ENCODE measurements at regions not wholly inside any gene's neighbourhood (a gene's known extent, or its start where the extent isn't known, plus 50 kb on each side); places are given as distances from the start of the nearest gene placed in this dataset.

DNA sequence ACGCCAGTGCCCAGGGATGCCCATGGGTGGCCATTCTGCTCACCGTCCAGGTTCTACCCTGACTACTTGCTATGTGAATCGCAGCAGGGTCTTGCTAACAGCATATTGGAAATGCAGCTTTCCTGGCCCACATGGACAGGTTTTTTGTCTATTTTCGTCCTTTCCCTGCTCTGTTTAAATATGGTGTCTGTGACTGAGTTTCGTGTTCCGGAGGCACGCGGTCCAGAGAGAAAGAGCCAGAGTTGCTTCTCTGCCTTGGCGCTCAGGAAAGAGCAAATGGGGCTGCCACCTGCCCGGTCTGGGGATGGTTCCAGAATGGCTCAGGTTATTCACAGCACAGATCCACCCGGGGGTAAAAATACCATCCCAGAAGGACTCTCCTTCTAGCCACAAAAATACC lies 456.2 kb downstream of the BCL11A start:
- H3K4me1 ChIP-seq (ENCODE audit: insufficient read depth), result no peaks in the 10 kb centered on the region
- TF ChIP-seq EZH2phosphoT487 (IDR thresholded peaks at IDR 0.05; ENCODE audit: insufficient read depth, low read depth) (no peak), EZH2 (IDR thresholded peaks at IDR 0.05; ENCODE audit: insufficient read depth, poor library complexity, severe bottlenecking) (no peak)
- no peaks in the 10 kb centered on the region for H4K20me1 ChIP-seq (ENCODE audit: insufficient read depth)
- no peaks in the 10 kb centered on the region for H3F3A ChIP-seq (ENCODE audit: insufficient read depth)
- no peak overlapping the region for H2AFZ ChIP-seq
- in situ Hi-C loops (cut with MboI), result no loop called here
- H3K9me2 ChIP-seq (ENCODE audit: insufficient read depth), result no peaks in the 10 kb centered on the region
- H3K79me2 ChIP-seq (ENCODE audit: insufficient read depth), result no peaks in the 10 kb centered on the region
- H3K4me3 ChIP-seq, result no peak overlapping the region
- H3K9me3 ChIP-seq (ENCODE audit: low read depth), result no peaks in the 10 kb centered on the region
- no peak overlapping the region for H3K9ac ChIP-seq
- no peak overlapping the region for H3K27ac ChIP-seq
- H3K36me3 ChIP-seq (ENCODE audit: low read depth), result no peaks in the 10 kb centered on the region
- WGBS, 2 experiments (ENCODE audit: low coverage in 1 of 2, low lambda C conversion rate in 2 of 2, missing lambda C conversion rate in 2 of 2), result 44 to 48% methylated on average over 11 of the region's 11 CpGs
- H3K27me3 ChIP-seq (replicated peaks; ENCODE audit: insufficient read depth), result no peaks in the 10 kb centered on the region
- no peak overlapping the region for H3K4me2 ChIP-seq (ENCODE audit: unreplicated experiment)
- DNase-seq, result no peak

DNA sequence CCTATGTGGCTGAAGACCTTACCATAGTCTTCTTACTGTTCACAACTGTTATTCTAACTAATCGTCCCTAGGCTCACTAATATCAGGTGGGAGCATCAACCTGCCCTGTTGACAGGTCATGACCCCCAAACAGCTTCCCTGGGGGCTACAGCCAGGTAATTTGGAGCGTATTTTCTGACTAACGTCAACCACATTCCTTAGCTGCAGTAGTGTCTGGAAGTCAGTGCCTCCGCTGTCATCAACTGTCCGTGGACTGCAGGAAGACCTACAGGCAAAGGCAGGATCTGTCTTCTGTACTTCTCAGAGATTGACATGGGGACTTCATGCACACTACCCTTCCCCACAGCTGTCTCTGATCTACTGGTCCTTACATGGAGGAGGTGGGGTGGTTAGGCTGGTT lies 456.9 kb downstream of the BCL11A start:
- no peak overlapping the region for H3K27ac ChIP-seq
- TF ChIP-seq EZH2 (IDR thresholded peaks at IDR 0.05; ENCODE audit: insufficient read depth, poor library complexity, severe bottlenecking) (no peak), EZH2phosphoT487 (IDR thresholded peaks at IDR 0.05; ENCODE audit: insufficient read depth, low read depth) (no peak)
- no peaks in the 10 kb centered on the region for H3K27me3 ChIP-seq (replicated peaks; ENCODE audit: insufficient read depth)
- H3K4me1 ChIP-seq (ENCODE audit: insufficient read depth), result no peaks in the 10 kb centered on the region
- no peak overlapping the region for H3K4me2 ChIP-seq (ENCODE audit: unreplicated experiment)
- no peaks in the 10 kb centered on the region for H3K79me2 ChIP-seq (ENCODE audit: insufficient read depth)
- 27 to 38% methylated on average over 5 of the region's 5 CpGs for WGBS, 2 experiments (ENCODE audit: low coverage in 1 of 2, low lambda C conversion rate in 2 of 2, missing lambda C conversion rate in 2 of 2)
- no peaks in the 10 kb centered on the region for H3K36me3 ChIP-seq (ENCODE audit: low read depth)
- no peak overlapping the region for H2AFZ ChIP-seq
- H3K9me2 ChIP-seq (ENCODE audit: insufficient read depth), result no peaks in the 10 kb centered on the region
- DNase-seq, result no peak
- in situ Hi-C loops (cut with MboI), result no loop called here
- no peaks in the 10 kb centered on the region for H3K9me3 ChIP-seq (ENCODE audit: low read depth)
- no peaks in the 10 kb centered on the region for H3F3A ChIP-seq (ENCODE audit: insufficient read depth)
- H4K20me1 ChIP-seq (ENCODE audit: insufficient read depth), result no peaks in the 10 kb centered on the region
- H3K4me3 ChIP-seq, result no peak overlapping the region
- H3K9ac ChIP-seq, result no peak overlapping the region

DNA sequence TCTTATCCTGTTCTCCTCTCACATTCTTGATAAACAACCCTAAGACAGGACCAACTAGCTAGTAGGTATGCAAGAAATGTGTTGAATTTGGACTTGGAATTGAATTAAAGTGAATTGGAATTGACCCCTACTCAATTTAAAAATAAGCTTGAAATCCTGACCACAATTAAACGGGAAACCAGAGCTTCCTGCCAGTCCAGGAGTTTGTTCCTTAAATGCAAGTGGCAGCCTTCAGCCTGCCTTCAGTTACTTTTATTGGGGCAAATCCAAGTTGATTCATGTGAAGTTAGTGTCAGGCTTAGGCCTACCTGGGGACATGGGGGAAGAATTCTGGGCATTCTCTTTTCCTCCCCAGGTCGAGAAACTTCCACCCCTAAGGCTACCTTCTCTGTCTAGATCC lies 457.6 kb downstream of the BCL11A start:
- no peak for TF ChIP-seq EZH2phosphoT487 (IDR thresholded peaks at IDR 0.05; ENCODE audit: insufficient read depth, low read depth)
- no peak for TF ChIP-seq EZH2 (IDR thresholded peaks at IDR 0.05; ENCODE audit: insufficient read depth, poor library complexity, severe bottlenecking)
- H3F3A ChIP-seq (ENCODE audit: insufficient read depth), result no peaks in the 10 kb centered on the region
- H3K9me2 ChIP-seq (ENCODE audit: insufficient read depth), result no peaks in the 10 kb centered on the region
- H3K4me2 ChIP-seq (ENCODE audit: unreplicated experiment), result no peak overlapping the region
- DNase-seq, result no peak
- WGBS, 2 experiments (ENCODE audit: low coverage in 1 of 2, low lambda C conversion rate in 2 of 2, missing lambda C conversion rate in 2 of 2), result 18 to 19% methylated on average over 2 of the region's 2 CpGs
- no peaks in the 10 kb centered on the region for H3K79me2 ChIP-seq (ENCODE audit: insufficient read depth)
- H3K9me3 ChIP-seq (ENCODE audit: low read depth), result no peaks in the 10 kb centered on the region
- no peaks in the 10 kb centered on the region for H4K20me1 ChIP-seq (ENCODE audit: insufficient read depth)
- H3K36me3 ChIP-seq (ENCODE audit: low read depth), result no peaks in the 10 kb centered on the region
- H3K9ac ChIP-seq, result no peak overlapping the region
- in situ Hi-C loops (cut with MboI), result no loop called here
- H3K4me3 ChIP-seq, result no peak overlapping the region
- no peak overlapping the region for H2AFZ ChIP-seq
- H3K27ac ChIP-seq, result no peak overlapping the region
- no peaks in the 10 kb centered on the region for H3K4me1 ChIP-seq (ENCODE audit: insufficient read depth)
- no peaks in the 10 kb centered on the region for H3K27me3 ChIP-seq (replicated peaks; ENCODE audit: insufficient read depth)

DNA sequence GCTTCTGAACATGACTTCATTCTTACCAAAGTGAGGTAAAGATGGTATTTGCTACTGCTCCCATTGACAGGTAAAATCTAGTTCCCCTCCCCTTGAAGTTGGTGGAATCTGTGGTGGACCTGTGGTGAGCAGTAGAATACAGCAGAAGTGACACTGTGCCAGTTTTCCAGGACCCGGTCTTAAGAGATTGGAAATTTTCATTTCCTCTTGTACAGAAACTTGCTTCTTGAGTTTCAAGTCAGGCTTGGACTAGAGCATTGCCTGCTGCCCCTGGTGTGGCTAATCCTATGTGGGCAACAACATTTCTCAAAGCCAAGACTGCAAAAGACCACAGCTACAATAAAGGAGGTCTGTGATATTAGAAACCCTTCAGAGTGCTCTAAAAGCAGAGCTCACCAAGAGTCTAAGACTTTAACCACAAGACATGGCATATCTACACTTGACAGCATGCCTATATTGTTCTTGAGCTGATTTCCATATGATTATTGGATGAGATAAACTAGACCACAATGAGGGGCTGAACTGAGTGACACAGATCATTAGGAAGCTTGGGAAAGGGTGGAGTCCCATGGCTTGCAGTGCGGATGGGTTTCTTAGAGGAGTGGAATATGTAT lies 458.1 kb downstream of the BCL11A start:
- no peak overlapping the region for H2AFZ ChIP-seq
- H3K4me3 ChIP-seq, result no peak overlapping the region
- H3K36me3 ChIP-seq (ENCODE audit: low read depth), result no peaks in the 10 kb centered on the region
- DNase-seq, result no peak
- no peak overlapping the region for H3K27ac ChIP-seq
- no peaks in the 10 kb centered on the region for H3K4me1 ChIP-seq (ENCODE audit: insufficient read depth)
- in situ Hi-C loops (cut with MboI), result no loop called here
- H3F3A ChIP-seq (ENCODE audit: insufficient read depth), result no peaks in the 10 kb centered on the region
- H3K79me2 ChIP-seq (ENCODE audit: insufficient read depth), result no peaks in the 10 kb centered on the region
- H3K9ac ChIP-seq, result no peak overlapping the region
- H3K27me3 ChIP-seq (replicated peaks; ENCODE audit: insufficient read depth), result no peaks in the 10 kb centered on the region
- H3K9me3 ChIP-seq (ENCODE audit: low read depth), result no peaks in the 10 kb centered on the region
- no peaks in the 10 kb centered on the region for H4K20me1 ChIP-seq (ENCODE audit: insufficient read depth)
- 42 to 55% methylated on average over 2 of the region's 2 CpGs for WGBS, 2 experiments (ENCODE audit: low coverage in 1 of 2, low lambda C conversion rate in 2 of 2, missing lambda C conversion rate in 2 of 2)
- H3K9me2 ChIP-seq (ENCODE audit: insufficient read depth), result no peaks in the 10 kb centered on the region
- H3K4me2 ChIP-seq (ENCODE audit: unreplicated experiment), result no peak overlapping the region
- no peak for TF ChIP-seq EZH2 (IDR thresholded peaks at IDR 0.05; ENCODE audit: insufficient read depth, poor library complexity, severe bottlenecking)
- no peak for TF ChIP-seq EZH2phosphoT487 (IDR thresholded peaks at IDR 0.05; ENCODE audit: insufficient read depth, low read depth)

Measured in GM23248 (cell line).